DMS79 (cell line): ENCODE measurements at regions not wholly inside any gene's neighbourhood (a gene's known extent, or its start where the extent isn't known, plus 50 kb on each side); places are given as distances from the start of the nearest gene placed in this dataset.
"Not testable (repeated sequence)": the region's sequence is repeated elsewhere in the genome, so short reads cannot be mapped to it uniquely, and the experiment has no call there.

Source experiments
- DNase-seq: peaks from one replicate; lab custom pipeline; 2025; lab: John Stamatoyannopoulos, UW

- DNase-seq, result no peak
Observed at GRCh38 chr7:13092708-13093005, 405.2 kb downstream of the ARL4A start.

DNA sequence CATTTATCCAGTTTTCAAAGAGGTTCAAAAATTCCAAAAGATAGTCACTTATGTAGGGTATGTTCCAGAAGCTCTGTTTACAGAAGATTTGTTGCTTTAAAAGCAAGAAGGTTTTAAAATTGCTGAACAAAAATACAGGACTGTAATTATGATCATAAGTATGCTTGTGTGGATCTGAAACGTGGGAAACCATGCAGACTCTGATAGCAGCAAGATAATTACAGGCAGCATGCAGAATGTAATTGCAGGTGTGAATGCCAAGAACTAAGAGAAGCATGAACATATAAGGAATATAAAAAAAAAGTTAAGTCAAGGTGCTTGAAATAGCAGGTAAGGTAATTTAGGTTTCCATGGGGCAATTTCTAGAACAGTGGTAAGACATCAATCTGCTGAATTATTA, 405.7 kb downstream of the ARL4A start:
- DNase-seq, result no peak

DNA sequence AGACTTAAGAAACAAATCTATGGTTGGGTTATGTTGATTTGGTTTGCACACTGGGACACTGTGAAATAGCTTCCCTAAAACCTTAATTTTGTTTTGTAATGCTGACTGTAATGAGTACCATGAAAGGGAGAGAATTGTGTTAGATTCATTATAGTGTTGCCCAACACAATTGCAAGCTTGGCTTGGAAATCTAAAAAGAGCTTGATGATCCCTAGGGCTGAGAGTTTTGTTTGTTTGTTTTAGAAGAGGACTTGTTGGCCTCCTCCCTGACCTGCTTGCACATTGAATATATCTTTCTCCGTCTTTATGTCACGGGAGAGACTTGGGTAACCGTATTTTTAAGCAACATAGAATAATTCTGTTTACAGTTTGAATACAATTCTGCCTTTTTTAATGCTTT, 410.1 kb downstream of the ARL4A start:
- no peak for DNase-seq

DNA sequence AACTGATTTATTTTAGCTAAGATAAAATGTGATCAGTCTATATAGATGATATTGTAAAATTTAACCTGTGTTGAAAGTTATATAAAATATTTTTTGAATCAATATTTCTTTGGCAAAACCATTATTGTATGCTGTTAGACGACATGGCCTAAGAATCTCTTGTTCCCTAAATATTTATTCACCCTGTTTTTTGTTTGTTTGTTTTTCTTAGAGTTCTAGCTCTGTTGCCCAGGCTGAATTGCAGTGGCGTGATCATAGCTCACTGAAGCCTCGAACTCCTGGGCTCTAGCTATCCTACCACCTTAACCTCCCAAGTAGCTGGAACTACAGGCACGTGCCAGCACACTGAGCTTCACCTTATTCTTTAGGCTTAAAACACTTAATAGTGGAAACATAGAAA, 410.7 kb downstream of the ARL4A start:
- no peak for DNase-seq

GRCh38 chr7:13099154-13099795, 411.8 kb downstream of the ARL4A start:
- DNase-seq, result no peak

DNA sequence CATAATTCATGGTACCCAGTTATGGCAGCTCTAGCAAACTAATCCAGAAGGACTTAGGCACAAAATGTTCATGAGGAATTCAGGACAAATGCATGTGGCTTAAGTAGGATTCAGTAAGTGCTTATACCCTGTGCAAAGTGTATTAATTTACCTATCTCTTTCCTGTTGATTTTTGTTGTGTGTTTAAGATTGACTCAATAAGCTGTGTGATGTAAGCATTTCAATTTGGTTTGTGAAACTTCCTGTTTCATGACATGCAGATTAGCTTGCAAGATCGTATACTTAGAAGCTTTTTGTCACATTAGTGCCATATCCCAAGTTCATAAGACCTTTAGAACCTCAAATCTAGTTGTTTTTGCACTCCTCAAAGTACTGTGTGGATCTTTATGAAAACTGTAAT, 416.7 kb downstream of the ARL4A start:
- DNase-seq, result no peak

DNA sequence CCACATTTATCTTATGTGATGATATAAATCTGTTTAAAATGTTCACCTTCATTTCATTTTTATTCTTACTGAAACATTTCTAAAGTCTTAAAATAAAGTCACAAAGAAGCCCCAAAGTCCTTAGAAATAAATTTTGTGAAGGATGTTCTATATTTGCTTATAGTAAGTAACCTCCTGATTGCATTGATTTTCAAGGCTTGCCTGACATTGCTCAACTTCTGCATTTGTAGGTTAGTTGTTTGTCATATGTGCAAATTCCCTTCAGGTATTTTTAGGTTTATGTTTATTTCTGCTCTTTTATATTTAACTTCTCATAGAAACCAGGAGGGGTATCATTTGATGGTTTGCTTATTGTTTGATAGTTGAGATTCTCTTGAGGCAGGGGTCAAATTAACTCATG, 417.8 kb downstream of the ARL4A start:
- no peak for DNase-seq

DNA sequence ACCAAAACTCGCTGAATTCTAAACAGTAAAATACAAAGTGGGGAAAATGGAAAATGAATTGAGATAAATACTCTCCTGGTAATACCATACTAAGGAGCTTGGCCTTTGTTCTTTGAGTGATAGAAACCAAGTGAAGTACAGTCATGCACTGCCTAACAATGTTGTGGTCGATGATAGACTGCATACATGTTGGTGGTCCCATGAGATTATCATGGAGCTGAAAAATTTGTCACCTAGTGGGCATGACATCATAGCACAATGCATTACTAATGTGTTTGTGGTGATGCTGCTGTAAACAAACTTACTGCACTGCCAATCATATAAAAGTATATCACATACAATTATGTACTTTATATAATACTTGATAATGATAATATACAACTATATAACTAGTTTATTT, 419.1 kb downstream of the ARL4A start:
- no peak for DNase-seq

DNA sequence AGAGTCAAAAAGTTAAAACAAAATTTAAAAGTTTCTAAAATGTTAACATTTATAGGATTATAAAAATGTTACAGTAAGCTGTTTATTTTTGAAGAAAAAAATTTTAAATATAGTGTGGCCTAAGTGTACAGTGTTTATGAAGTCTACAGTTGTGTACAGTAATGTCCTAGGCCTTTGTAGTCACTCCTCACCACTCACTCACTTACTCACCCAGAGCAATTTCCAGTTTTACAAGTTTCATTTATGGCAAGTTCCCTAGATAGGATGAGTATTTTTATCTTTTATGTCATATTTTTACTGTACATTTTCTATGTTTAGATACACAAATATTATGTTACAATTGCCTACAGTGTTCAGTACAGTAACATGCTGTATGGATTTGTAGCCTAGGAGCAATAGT, 419.9 kb downstream of the ARL4A start:
- no peak for DNase-seq

DNA sequence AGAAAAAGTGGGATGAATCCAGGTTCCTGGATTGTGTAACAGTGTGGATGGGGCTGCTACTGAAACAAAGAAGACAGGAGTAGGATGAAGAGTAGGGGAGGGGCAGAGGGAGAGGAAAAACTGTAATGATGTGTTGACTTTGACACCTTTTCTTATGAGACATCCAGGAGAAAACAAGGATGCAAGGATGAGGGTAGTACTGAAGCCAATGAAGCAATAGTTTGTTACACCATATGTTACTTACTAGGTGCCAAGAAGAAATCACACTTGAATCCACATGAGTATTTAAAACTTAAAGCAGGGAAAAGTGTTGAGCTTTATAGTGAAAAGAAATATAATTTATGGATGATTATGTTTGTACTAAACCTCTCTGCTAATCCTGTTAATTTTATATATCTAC, 420.6 kb downstream of the ARL4A start:
- no peak for DNase-seq

DNA sequence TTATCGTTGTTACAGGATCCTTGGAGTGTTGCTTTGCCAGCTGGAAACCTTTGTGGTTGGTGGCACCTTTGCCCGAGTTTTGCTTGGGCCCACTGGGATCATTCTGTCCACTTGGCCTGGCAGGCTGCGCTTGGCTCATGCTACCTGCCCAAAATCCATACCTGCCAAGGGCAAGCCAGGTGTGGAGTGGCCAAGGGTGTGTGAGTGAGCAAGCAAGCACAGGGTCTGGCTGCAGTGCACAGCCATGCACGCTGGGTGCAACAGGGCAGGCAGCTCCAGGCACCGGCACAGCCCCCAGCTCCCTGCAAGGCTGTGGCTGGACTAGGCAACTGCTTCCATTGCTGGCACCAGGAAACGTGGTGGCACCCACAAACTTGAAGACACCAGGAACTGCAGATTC, 421.8 kb downstream of the ARL4A start:
- DNase-seq, result no peak

DNA sequence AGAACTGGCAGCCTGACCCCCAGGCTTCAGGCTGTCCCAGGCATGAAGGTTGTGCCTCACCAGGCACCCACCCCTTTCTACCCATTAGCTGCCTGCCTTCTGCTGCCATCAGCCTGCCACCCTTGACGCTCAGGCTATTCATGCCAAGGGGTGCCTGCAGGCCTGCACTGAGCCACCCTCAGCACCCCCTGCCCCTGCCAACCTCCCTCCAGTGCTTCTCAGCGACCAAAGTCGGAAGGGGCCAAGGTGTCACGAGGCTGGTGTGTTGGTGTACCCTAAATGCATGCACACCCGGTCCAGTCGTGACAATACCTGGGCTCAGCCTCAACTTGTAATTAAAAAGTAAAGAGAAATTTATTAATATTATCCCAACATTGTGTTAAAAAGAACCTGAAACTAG, 422.7 kb downstream of the ARL4A start:
- no peak for DNase-seq

DNA sequence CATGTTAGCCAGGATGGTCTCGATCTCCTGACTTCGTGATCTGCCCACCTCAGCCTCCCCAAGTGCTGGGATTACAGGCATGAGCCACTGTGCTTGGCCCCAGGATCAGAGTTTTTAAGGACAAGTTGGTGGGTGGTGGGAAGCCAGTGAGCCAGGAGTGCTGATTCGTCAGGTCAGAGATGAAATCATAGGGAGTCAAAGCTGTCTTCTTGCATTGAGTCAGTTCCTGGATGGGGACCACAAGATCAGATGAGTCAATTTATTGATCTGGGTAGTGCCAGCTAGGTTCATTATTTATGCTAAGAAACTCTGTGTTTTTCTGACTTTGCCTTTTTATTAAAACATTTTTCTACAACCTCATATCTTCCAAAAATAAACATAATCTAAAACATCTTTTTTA, 423.8 kb downstream of the ARL4A start:
- DNase-seq, result no peak

DNA sequence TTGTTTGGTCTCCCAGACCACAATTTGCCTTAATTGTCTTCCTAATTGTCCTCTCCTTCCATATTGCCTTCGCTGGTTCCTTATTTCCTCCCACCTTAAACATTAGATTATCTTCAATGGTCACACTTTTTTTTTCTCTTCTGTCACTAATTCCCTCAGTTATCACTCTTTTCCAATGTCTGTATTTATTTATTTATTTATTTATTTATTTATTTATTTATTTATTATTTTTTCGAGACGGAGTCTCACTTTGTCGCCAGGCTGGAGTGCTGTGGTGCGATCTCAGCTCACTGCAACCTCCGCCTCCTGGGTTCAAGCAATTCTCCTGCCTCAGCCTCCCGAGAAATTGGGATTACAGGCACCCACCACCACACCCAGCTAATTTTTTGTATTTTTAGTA, 426.8 kb downstream of the ARL4A start:
- not testable (repeated sequence) for DNase-seq

DNA sequence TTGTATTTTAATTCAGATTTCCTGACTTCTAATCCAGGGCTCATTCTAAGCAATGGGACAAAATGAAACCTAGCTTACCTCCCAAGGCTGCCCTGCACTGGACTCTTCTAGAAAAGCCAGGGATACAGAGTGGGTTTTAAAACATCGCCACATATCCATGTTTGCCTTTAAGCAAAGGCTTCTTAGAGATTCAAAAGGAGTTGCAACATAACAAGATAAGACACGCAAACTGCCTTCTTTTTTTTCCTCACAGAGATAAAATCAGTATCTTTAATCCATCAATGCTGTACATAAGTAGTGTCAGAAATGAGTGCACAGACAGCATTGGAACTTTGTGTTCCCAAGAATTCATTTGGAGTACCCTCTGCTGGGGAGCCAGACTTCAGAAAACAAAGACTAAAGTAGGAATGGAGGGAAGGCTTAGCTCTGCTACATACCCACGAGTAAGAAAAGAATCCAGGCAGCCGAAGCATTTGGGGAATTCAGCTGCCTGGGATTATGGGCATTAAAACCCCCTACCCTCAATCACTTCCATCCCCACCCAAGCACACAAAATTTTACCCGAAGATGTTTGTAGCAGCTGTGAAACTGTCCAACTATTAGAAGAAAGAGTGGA, 427.8 kb downstream of the ARL4A start:
- no peak for DNase-seq

- no peak for DNase-seq
Observed at GRCh38 chr7:13115855-13116254, 428.4 kb downstream of the ARL4A start.

DNA sequence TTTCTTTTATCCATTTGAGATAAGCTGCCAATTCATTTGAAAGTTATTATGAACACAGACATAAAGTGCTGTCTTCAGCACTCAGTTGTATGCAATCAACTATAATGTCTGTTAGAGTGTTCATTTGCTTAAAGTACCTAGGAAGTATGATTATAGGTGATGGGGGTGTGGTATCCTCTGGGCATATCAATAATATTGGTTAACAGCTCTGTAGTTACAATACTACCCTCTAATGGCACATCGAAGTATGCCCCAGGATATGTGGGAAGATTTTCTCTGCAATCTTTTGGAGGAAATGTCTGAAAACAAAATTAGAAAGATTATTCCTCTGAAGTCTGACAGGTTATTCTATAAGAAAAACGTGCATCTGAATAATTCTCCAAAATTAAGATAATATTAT, 429.7 kb downstream of the ARL4A start:
- DNase-seq, result no peak

DNA sequence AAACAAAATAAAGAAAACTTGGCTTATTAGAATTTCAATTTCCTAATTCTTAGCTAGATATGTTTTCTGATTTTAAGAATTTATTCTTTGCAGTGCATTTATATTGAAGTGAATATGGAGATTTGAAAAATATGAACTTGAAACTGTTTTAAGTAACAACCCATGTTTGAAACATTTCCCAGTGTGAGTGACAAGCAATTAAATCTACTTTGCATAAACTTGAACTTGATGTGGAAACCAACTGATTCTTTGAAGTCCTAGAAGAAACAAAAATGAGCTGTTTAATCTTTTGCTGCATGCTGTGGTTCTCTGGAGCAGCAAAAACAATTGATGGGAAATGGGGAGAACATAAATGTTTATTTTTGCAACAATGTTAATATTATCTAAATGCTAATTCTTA, 430.2 kb downstream of the ARL4A start:
- DNase-seq, result no peak

DNA sequence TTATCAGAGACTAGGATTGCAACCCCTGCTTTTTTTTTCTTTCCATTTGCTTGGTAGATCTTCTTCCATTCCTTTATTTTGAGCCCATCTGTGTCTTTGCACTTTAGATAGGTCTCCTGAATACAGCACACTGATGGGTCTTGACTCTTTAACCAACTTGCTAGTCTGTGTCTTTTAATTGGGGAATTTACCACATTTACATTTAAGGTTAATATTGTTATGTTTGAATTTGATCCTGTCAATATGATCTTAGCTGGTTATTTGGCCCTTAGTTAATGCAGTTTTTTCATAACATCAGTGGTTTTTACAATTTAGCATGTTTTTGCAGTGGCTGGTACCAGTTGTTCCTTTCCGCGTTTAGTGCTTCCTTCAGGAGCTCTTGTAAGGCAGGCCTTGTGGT, 437.2 kb downstream of the ARL4A start:
- DNase-seq, result not testable (repeated sequence)

DNA sequence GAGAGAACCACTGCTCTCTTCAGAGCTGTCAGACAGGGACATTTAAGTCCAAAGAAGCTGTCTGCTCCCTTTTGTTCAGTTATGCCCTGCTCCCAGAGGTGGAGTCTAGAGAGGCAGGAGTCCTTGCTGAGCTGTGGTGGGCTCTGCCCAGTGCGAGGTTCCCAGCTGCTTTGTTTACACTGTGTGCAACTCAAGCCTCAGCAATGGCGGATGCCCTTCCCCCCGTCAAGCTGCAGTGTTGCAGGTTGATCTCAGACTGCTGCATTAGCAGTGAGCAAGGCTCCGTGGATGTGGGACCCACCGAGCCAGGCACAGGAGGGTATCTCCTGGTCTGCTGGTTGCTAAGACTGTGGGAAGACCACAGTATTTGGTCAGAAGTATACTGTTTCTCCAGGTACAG, 438.9 kb downstream of the ARL4A start:
- DNase-seq, result no peak

GRCh38 chr7:13130321-13130720, 442.9 kb downstream of the ARL4A start:
- DNase-seq, result no peak

DNA sequence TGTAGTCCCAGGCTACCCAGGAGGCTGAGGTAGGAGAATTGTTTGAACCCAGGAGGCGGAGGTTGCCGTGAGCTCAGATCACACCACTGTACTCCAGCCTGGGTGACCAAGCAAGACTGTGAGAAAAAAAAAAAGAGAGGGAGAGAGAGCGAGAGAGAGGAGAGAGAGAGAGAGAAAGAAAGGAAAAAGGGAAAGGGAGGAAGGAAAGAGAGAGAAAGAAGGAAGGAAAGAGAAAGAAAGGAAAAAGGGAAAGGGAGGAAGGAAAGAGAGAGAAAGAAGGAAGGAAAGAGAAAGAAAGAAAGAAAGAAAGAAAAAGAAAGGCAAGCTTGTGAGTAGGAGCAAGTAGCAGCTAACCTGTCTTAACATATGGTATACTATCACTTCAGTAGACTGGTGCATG, 443.5 kb downstream of the ARL4A start:
- not testable (repeated sequence) for DNase-seq

DNA sequence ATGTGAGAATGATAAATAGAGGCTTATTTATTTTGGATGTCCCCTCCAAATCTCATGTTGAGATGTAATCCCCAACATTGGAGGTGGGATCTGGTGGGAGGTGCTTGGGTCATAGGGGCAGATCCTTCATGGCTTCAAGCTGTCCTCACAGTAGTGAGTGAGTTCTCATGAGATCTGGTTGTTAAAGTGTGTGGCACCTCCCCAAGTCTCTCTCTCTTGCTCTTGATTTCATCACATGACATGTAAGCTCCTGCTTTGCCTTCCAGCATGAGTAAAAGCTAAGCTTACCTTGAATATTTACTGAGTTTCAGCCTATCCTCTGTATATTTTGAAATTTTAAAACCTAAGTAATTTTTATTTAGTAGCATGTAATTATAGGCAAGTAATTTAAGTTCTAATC, 444.9 kb downstream of the ARL4A start:
- DNase-seq, result no peak

DNA sequence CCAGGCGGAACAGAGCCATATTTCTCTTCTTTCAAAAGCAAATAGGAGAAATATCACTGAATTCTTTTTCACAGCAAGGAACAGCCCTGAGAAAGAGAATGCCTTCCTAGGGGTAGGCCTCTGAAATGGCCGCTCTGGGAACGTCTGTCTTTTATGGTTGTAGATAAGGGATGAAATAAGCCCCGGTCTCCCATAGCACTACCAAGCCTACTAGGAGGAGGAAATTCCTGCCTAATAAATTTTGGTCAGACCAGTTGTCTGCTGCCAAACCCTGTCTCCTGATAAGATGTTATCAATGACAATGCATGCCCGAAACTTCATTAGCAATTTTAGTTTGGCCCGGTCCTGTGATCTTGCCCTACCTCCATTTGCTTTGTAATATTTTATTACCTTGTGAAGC, 448.9 kb downstream of the ARL4A start:
- DNase-seq, result not testable (repeated sequence)

- no peak for DNase-seq
Observed at GRCh38 chr7:13139436-13139835, 452.0 kb downstream of the ARL4A start.
